H9 (cell line): ENCODE measurements at regions not wholly inside any gene's neighbourhood (a gene's known extent, or its start where the extent isn't known, plus 50 kb on each side); places are given as distances from the start of the nearest gene placed in this dataset.

ENCODE experiments used
- DNase-seq: peaks from one replicate; pipeline ENCODE4 v3.0.0-alpha.2; 2017
- H2AFZ ChIP-seq: one replicate; pipeline ENCODE4 v1.6.1; 2013; ENCODE audit warnings: mild to moderate bottlenecking, low read length, control low read depth, moderate library complexity
- H2AK5ac ChIP-seq: 2 replicates; pipeline ENCODE4 v1.6.1; 2013; ENCODE audit warnings: low read length, control low read depth, mixed read lengths; ENCODE audit not compliant: insufficient read length
- H2BK120ac ChIP-seq: one replicate; pipeline ENCODE4 v1.6.1; 2013; ENCODE audit warnings: low read depth, mild to moderate bottlenecking, low read length, control low read depth, inconsistent platforms; ENCODE audit not compliant: poor library complexity, severe bottlenecking
- H2BK12ac ChIP-seq: 2 replicates; pipeline ENCODE4 v1.6.1; 2013; ENCODE audit warnings: low read length, control low read depth, mixed read lengths, low read depth; ENCODE audit not compliant: insufficient read length
- H2BK15ac ChIP-seq: 2 replicates; pipeline ENCODE4 v1.6.1; 2013; ENCODE audit warnings: low read depth, low read length, control low read depth
- H2BK20ac ChIP-seq: one replicate; pipeline ENCODE4 v1.6.1; 2013; ENCODE audit warnings: low read depth, mild to moderate bottlenecking, low read length, control low read depth, inconsistent platforms; ENCODE audit not compliant: poor library complexity, severe bottlenecking
- H2BK5ac ChIP-seq: 2 replicates; pipeline ENCODE4 v1.6.1; 2013; ENCODE audit warnings: low read length, control low read depth, mixed read lengths; ENCODE audit not compliant: insufficient read length
- H3K14ac ChIP-seq: 2 replicates; pipeline ENCODE4 v1.6.1; 2013; ENCODE audit warnings: low read length, control low read depth; ENCODE audit not compliant: insufficient read depth
- H3K18ac ChIP-seq: 2 replicates; pipeline ENCODE4 v1.6.1; 2013; ENCODE audit warnings: low read depth, mild to moderate bottlenecking, mixed read lengths, low read length, control low read depth; ENCODE audit not compliant: insufficient read length
- H3K23ac ChIP-seq: 2 replicates; pipeline ENCODE4 v1.6.1; 2013; ENCODE audit warnings: low read length, control low read depth, mixed read lengths, low read depth; ENCODE audit not compliant: insufficient read length
- H3K23me2 ChIP-seq: 2 replicates; pipeline ENCODE4 v1.6.1; 2013; ENCODE audit warnings: low read depth, mild to moderate bottlenecking, mixed read lengths, low read length, control low read depth; ENCODE audit not compliant: insufficient read length, poor library complexity, severe bottlenecking
- H3K27ac ChIP-seq: 2 replicates; pipeline ENCODE4 v1.5.1; 2013; ENCODE audit warnings: low read length, control low read depth, mixed read lengths, low read depth; ENCODE audit not compliant: insufficient read length
- H3K27me3 ChIP-seq: 2 replicates; pipeline ENCODE4 v1.6.1; 2013; ENCODE audit warnings: low read length, control low read depth, inconsistent platforms; ENCODE audit not compliant: insufficient read depth
- H3K4ac ChIP-seq: 2 replicates; pipeline ENCODE4 v1.6.1; 2013; ENCODE audit warnings: low read depth, mild to moderate bottlenecking, control low read depth, inconsistent platforms, low read length, moderate library complexity
- H3K4me1 ChIP-seq: 2 replicates; pipeline ENCODE4 v1.6.1; 2013; ENCODE audit warnings: low read length, control low read depth, inconsistent platforms; ENCODE audit not compliant: insufficient read depth
- H3K4me2 ChIP-seq: 2 replicates; pipeline ENCODE4 v1.6.1; 2013; ENCODE audit warnings: low read length, control low read depth, mixed read lengths; ENCODE audit not compliant: insufficient read length, insufficient read depth
- H3K56ac ChIP-seq: 2 replicates; pipeline ENCODE4 v1.6.1; 2013; ENCODE audit warnings: low read depth, mild to moderate bottlenecking, mixed read lengths, low read length, control low read depth; ENCODE audit not compliant: insufficient read length
- H3K79me1 ChIP-seq: 2 replicates; pipeline ENCODE4 v1.6.1; 2013; ENCODE audit warnings: low read depth, mild to moderate bottlenecking, moderate library complexity, low read length, control low read depth, inconsistent platforms; ENCODE audit not compliant: insufficient read depth, poor library complexity, severe bottlenecking
- H3K79me2 ChIP-seq: 2 replicates; pipeline ENCODE4 v1.6.1; 2013; ENCODE audit warnings: low read length, control low read depth, inconsistent platforms; ENCODE audit not compliant: insufficient read depth
- H3K9ac ChIP-seq: 2 replicates; pipeline ENCODE4 v1.6.1; 2013; ENCODE audit warnings: low read length, control low read depth, mixed read lengths; ENCODE audit not compliant: insufficient read length; ENCODE audit errors: extremely low read depth
- H3K9me3 ChIP-seq: one replicate; pipeline ENCODE4 v1.6.1; 2013; ENCODE audit warnings: low read depth, low read length, inconsistent platforms; ENCODE audit not compliant: control insufficient read depth
- H3T11ph ChIP-seq: one replicate; pipeline ENCODE4 v1.6.1; 2013; ENCODE audit warnings: mild to moderate bottlenecking, low read length, control low read depth, inconsistent platforms
- H4K20me1 ChIP-seq: one replicate; pipeline ENCODE4 v1.6.1; 2013; ENCODE audit not compliant: control insufficient read depth, insufficient read length, insufficient read depth
- H4K5ac ChIP-seq: 2 replicates; pipeline ENCODE4 v1.6.1; 2013; ENCODE audit warnings: low read depth, mild to moderate bottlenecking, mixed read lengths, low read length, control low read depth; ENCODE audit not compliant: insufficient read length
- H4K8ac ChIP-seq: replicated peaks from 2 replicates; pipeline ENCODE4 v1.6.1; 2013; ENCODE audit warnings: low read length, control low read depth, mixed read lengths, low read depth; ENCODE audit not compliant: insufficient read length
- H4K91ac ChIP-seq: 2 replicates; pipeline ENCODE4 v1.6.1; 2013; ENCODE audit warnings: low read depth, mild to moderate bottlenecking, moderate library complexity, mixed read lengths, low read length, control low read depth; ENCODE audit not compliant: insufficient read length
- H3K27ac Mint-ChIP-seq, 3 experiments: 2 replicates in 2 of 3; 3 replicates in 1 of 3; pipeline ENCODE4 v1.8.0; 2020 to 2021; ENCODE audit warnings: mixed read lengths in 3 of 3, mild to moderate bottlenecking in 1 of 3, moderate library complexity in 1 of 3
- H3K27me3 Mint-ChIP-seq: 2 replicates; pipeline ENCODE4 v1.8.0; 2021; ENCODE audit warnings: low read depth, mild to moderate bottlenecking, moderate library complexity, mixed read lengths
- H3K36me3 Mint-ChIP-seq, 3 experiments: 2 replicates in 2 of 3; 3 replicates in 1 of 3; pipeline ENCODE4 v1.8.0; 2020 to 2021; ENCODE audit warnings: low read depth in 3 of 3, mixed read lengths in 3 of 3; ENCODE audit not compliant: insufficient read depth in 1 of 3
- H3K4me1 Mint-ChIP-seq, 2 experiments: 2 replicates each; pipeline ENCODE4 v1.8.0; 2020; ENCODE audit warnings: mixed read lengths in 2 of 2
- H3K4me3 Mint-ChIP-seq, 2 experiments: 2 replicates in 1 of 2; 3 replicates in 1 of 2; pipeline ENCODE4 v1.8.0; 2020 to 2021; ENCODE audit warnings: mild to moderate bottlenecking in 2 of 2, mixed read lengths in 2 of 2, moderate library complexity in 1 of 2
- H3K9me3 Mint-ChIP-seq, 2 experiments: 2 replicates in 1 of 2; 3 replicates in 1 of 2; pipeline ENCODE4 v1.8.0; 2020; ENCODE audit warnings: mild to moderate bottlenecking in 2 of 2, mixed read lengths in 2 of 2, moderate library complexity in 1 of 2
- CTCF ChIP-seq: fragments of 200-600 bp; sonication (generic); conservative IDR thresholded peaks from 3 replicates; pipeline ENCODE4 v1.8.0; 2021; ENCODE audit warnings: antibody characterized with exemption, mild to moderate bottlenecking
- WGBS: extraction: QIAGEN DNeasy Blood & Tissue Kit; methylation state at CpG from one replicate; pipeline ENCODE4 v1.1.7; 2013; ENCODE audit warnings: missing lambda C conversion rate, low lambda C conversion rate, mixed read lengths; ENCODE audit not compliant: insufficient read length; ENCODE audit errors: extremely low coverage; 5-methylcytosine and 5-hydroxymethylcytosine counted together

GRCh38 chr7:85508642-85509410 lies 322.0 kb upstream of the SEMA3D start:
- H2AK5ac ChIP-seq: no peak overlapping the region
- no peak overlapping the region for H4K8ac ChIP-seq
- no peak overlapping the region for H4K91ac ChIP-seq
- no peaks in the 10 kb centered on the region for H3K9me3 Mint-ChIP-seq
- H3K23ac ChIP-seq: no peak overlapping the region
- no peaks in the 10 kb centered on the region for H4K20me1 ChIP-seq
- TF ChIP-seq CTCF: no peak
- no peak overlapping the region for H2BK120ac ChIP-seq
- no peaks in the 10 kb centered on the region for H3K9me3 ChIP-seq
- no peak for DNase-seq
- no peaks in the 10 kb centered on the region for H3K27me3 ChIP-seq
- H3K79me1 ChIP-seq: no peaks in the 10 kb centered on the region
- H3K14ac ChIP-seq: no peak overlapping the region
- no peak overlapping the region for H2BK12ac ChIP-seq
- no peak overlapping the region for H3K4me2 ChIP-seq
- H3K4me1 ChIP-seq: no peaks in the 10 kb centered on the region
- H3K79me2 ChIP-seq: no peaks in the 10 kb centered on the region
- no peak overlapping the region for H2BK20ac ChIP-seq
- no peak overlapping the region for H3K18ac ChIP-seq
- no peak overlapping the region for H3K4me3 Mint-ChIP-seq
- H4K5ac ChIP-seq: no peak overlapping the region
- H3K27me3 Mint-ChIP-seq: no peaks in the 10 kb centered on the region
- H3K27ac Mint-ChIP-seq: no peak overlapping the region; a peak in 1 of 7 replicates
- no peak overlapping the region for H3K56ac ChIP-seq
- no peak overlapping the region for H3K27ac ChIP-seq
- H2AFZ ChIP-seq: no peak overlapping the region
- no peak overlapping the region for H2BK15ac ChIP-seq
- no peaks in the 10 kb centered on the region for H3K23me2 ChIP-seq
- no peak overlapping the region for H3K4ac ChIP-seq
- no peaks in the 10 kb centered on the region for H3K36me3 Mint-ChIP-seq
- H3T11ph ChIP-seq: no peak overlapping the region
- H3K4me1 Mint-ChIP-seq: peaks cover 0 to 2% of the 10 kb centered on the region in 2 experiments; a peak in 2 of 4 replicates
- H3K9ac ChIP-seq: no peak overlapping the region
- no CpG with 5 or more reads among the region's 4 CpGs for WGBS
- no peak overlapping the region for H2BK5ac ChIP-seq
